ENCODE measurements at regions not wholly inside any gene's neighbourhood (a gene's known extent, or its start where the extent isn't known, plus 50 kb on each side); places are given as distances from the start of the nearest gene placed in this dataset.

- TF ChIP-seq TAF1 (IDR thresholded peaks at IDR 0.05; ENCODE audit: borderline replicate concordance, low read depth, low read length), result no peak
- TF ChIP-seq POLR2A (IDR thresholded peaks at IDR 0.05; ENCODE audit: low read depth, low read length), result no peak
Measured at GRCh38 chr9:99745085-99745484, 76.6 kb upstream of the NR4A3 start.
